ENCODE measurements at regions not wholly inside any gene's neighbourhood (a gene's known extent, or its start where the extent isn't known, plus 50 kb on each side); places are given as distances from the start of the nearest gene placed in this dataset.

- H3K4me1 Mint-ChIP-seq (ENCODE audit: low read depth) = peaks cover 7% of the 10 kb centered on the region
- no peaks in the 10 kb centered on the region for H3K36me3 Mint-ChIP-seq (ENCODE audit: insufficient read depth)
- no peak overlapping the region for H3K27ac Mint-ChIP-seq
- DNase-seq (ENCODE audit: low spot score, unreplicated experiment) = no peak
- H3K9me3 Mint-ChIP-seq (ENCODE audit: low read depth) = peaks cover 7% of the 10 kb centered on the region
- H3K27me3 Mint-ChIP-seq = no peaks in the 10 kb centered on the region
- TF ChIP-seq, protein P1, sequence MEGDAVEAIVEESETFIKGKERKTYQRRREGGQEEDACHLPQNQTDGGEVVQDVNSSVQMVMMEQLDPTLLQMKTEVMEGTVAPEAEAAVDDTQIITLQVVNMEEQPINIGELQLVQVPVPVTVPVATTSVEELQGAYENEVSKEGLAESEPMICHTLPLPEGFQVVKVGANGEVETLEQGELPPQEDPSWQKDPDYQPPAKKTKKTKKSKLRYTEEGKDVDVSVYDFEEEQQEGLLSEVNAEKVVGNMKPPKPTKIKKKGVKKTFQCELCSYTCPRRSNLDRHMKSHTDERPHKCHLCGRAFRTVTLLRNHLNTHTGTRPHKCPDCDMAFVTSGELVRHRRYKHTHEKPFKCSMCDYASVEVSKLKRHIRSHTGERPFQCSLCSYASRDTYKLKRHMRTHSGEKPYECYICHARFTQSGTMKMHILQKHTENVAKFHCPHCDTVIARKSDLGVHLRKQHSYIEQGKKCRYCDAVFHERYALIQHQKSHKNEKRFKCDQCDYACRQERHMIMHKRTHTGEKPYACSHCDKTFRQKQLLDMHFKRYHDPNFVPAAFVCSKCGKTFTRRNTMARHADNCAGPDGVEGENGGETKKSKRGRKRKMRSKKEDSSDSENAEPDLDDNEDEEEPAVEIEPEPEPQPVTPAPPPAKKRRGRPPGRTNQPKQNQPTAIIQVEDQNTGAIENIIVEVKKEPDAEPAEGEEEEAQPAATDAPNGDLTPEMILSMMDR (IDR thresholded peaks at IDR 0.05; ENCODE audit: unreplicated experiment) = no peak
- H3K4me3 Mint-ChIP-seq (ENCODE audit: low read depth) = no peak overlapping the region
Observed at GRCh38 chr11:96778272-96778671, 388.5 kb downstream of the JRKL start.

DNA sequence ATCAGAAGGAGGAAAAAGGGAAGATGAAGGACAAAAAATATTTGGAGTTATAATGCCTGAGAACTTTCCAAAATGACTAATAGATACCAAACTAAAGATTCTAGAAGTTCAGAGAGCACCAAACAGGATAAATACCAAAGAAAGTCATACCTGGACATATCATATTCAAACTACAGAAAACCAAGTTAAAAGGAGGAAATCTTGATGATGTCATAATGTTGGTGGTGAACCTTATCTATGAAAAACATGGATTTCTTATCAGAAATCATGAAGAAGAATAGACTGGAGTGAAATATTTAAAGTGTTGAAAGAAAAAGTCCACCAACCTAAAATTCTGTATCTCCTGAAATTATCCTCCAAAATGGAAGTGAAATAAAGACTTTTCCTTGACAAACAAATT lies 389.2 kb downstream of the JRKL start:
- TF ChIP-seq, protein P1 (IDR thresholded peaks at IDR 0.05; ENCODE audit: unreplicated experiment) = no peak
- no peaks in the 10 kb centered on the region for H3K27me3 Mint-ChIP-seq
- H3K9me3 Mint-ChIP-seq (ENCODE audit: low read depth) = peaks cover 7% of the 10 kb centered on the region
- DNase-seq (ENCODE audit: low spot score, unreplicated experiment) = no peak
- H3K4me3 Mint-ChIP-seq (ENCODE audit: low read depth) = no peak overlapping the region
- no peaks in the 10 kb centered on the region for H3K36me3 Mint-ChIP-seq (ENCODE audit: insufficient read depth)
- peaks cover 7% of the 10 kb centered on the region for H3K4me1 Mint-ChIP-seq (ENCODE audit: low read depth)
- H3K27ac Mint-ChIP-seq = no peak overlapping the region

- H3K4me1 Mint-ChIP-seq (ENCODE audit: low read depth) = peaks cover 10% of the 10 kb centered on the region
- peaks cover 7% of the 10 kb centered on the region for H3K9me3 Mint-ChIP-seq (ENCODE audit: low read depth)
- H3K27ac Mint-ChIP-seq = no peak overlapping the region
- H3K36me3 Mint-ChIP-seq (ENCODE audit: insufficient read depth) = no peaks in the 10 kb centered on the region
- TF ChIP-seq, protein P1 (IDR thresholded peaks at IDR 0.05; ENCODE audit: unreplicated experiment) = no peak
- no peaks in the 10 kb centered on the region for H3K27me3 Mint-ChIP-seq
- no peak overlapping the region for H3K4me3 Mint-ChIP-seq (ENCODE audit: low read depth)
- DNase-seq (ENCODE audit: low spot score, unreplicated experiment) = no peak
Observed at GRCh38 chr11:96781082-96781481, 391.3 kb downstream of the JRKL start.

GRCh38 chr11:96782632-96783031 lies 392.8 kb downstream of the JRKL start:
- Mint-ChIP-seq H3K27ac (no peak overlapping the region), H3K9me3 (ENCODE audit: low read depth) (peaks cover 7% of the 10 kb centered on the region), H3K4me3 (ENCODE audit: low read depth) (no peak overlapping the region), H3K27me3 (no peaks in the 10 kb centered on the region), H3K36me3 (ENCODE audit: insufficient read depth) (no peaks in the 10 kb centered on the region), H3K4me1 (ENCODE audit: low read depth) (peaks cover 17% of the 10 kb centered on the region)
- TF ChIP-seq, protein P1 (IDR thresholded peaks at IDR 0.05; ENCODE audit: unreplicated experiment) = no peak
- no peak for DNase-seq (ENCODE audit: low spot score, unreplicated experiment)

GRCh38 chr11:96783311-96783710 lies 393.5 kb downstream of the JRKL start:
- Mint-ChIP-seq H3K9me3 (ENCODE audit: low read depth) (peaks cover 9% of the 10 kb centered on the region), H3K27me3 (no peaks in the 10 kb centered on the region), H3K4me1 (ENCODE audit: low read depth) (peaks cover 17% of the 10 kb centered on the region), H3K36me3 (ENCODE audit: insufficient read depth) (no peaks in the 10 kb centered on the region), H3K27ac (no peak overlapping the region), H3K4me3 (ENCODE audit: low read depth) (no peak overlapping the region)
- TF ChIP-seq, protein P1 (IDR thresholded peaks at IDR 0.05; ENCODE audit: unreplicated experiment) = no peak
- DNase-seq (ENCODE audit: low spot score, unreplicated experiment) = no peak

All from progenitor cell of endocrine pancreas (in vitro differentiated cells).